ENCODE measurements at regions not wholly inside any gene's neighbourhood (a gene's known extent, or its start where the extent isn't known, plus 50 kb on each side); places are given as distances from the start of the nearest gene placed in this dataset.

DNA sequence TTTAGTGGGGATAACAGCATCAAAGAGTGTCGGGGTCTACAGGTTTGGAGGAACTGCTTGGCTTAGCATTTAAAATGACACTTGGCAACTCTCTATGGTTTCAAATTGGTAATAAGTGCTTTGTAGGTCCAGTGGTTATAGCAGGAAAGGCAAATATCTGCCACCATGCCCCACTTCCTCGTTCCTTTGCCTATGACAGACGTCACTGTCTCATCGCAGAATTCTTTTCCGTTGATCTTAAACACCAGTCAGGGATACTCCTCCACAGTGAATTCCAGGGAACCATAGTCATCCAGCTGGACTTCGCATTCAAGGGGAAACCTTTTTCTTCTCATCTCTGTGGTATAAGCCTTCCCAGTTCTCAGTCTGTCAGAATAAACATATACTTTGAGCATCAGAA is 319.1 kb downstream of the GPAT3 start:
- no peaks in the 10 kb centered on the region for H3K9me3 ChIP-seq (ENCODE audit: low read depth, low read length, poor library complexity, severe bottlenecking)
- TF ChIP-seq, protein P1, sequence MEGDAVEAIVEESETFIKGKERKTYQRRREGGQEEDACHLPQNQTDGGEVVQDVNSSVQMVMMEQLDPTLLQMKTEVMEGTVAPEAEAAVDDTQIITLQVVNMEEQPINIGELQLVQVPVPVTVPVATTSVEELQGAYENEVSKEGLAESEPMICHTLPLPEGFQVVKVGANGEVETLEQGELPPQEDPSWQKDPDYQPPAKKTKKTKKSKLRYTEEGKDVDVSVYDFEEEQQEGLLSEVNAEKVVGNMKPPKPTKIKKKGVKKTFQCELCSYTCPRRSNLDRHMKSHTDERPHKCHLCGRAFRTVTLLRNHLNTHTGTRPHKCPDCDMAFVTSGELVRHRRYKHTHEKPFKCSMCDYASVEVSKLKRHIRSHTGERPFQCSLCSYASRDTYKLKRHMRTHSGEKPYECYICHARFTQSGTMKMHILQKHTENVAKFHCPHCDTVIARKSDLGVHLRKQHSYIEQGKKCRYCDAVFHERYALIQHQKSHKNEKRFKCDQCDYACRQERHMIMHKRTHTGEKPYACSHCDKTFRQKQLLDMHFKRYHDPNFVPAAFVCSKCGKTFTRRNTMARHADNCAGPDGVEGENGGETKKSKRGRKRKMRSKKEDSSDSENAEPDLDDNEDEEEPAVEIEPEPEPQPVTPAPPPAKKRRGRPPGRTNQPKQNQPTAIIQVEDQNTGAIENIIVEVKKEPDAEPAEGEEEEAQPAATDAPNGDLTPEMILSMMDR (conservative IDR thresholded peaks at IDR 0.05; ENCODE audit: low read depth, low read length) = no peak
- no peak for TF ChIP-seq EZH2 (IDR thresholded peaks at IDR 0.05; ENCODE audit: borderline replicate concordance, low read depth, low read length, poor library complexity, severe bottlenecking)
- ChIA-PET POLR2A (ENCODE audit: low non-redundant PET) (no interaction called here), CTCF (no interaction called here)
- H3K27me3 ChIP-seq (replicated peaks; ENCODE audit: insufficient read depth, low read depth, low read length, poor library complexity) = no peaks in the 10 kb centered on the region
- intact Hi-C loops (cut with micrococcal nuclease; ENCODE audit: unreplicated experiment) = no loop called here
- H3K4me1 ChIP-seq (ENCODE audit: insufficient read depth, low read length, poor library complexity, severe bottlenecking) = no peaks in the 10 kb centered on the region
- DNase-seq (ENCODE audit: low spot score) = peak; percentile 14
- no peak overlapping the region for H3K4me3 ChIP-seq (ENCODE audit: low read depth, low read length, poor library complexity, severe bottlenecking)
- no peak overlapping the region for H3K27ac ChIP-seq (ENCODE audit: low read depth, low read length, poor library complexity, severe bottlenecking)
- BruUV-seq (replicated peaks) = no TSS peak
- H3K36me3 ChIP-seq (ENCODE audit: insufficient read depth, low read length, poor library complexity, severe bottlenecking) = no peaks in the 10 kb centered on the region

DNA sequence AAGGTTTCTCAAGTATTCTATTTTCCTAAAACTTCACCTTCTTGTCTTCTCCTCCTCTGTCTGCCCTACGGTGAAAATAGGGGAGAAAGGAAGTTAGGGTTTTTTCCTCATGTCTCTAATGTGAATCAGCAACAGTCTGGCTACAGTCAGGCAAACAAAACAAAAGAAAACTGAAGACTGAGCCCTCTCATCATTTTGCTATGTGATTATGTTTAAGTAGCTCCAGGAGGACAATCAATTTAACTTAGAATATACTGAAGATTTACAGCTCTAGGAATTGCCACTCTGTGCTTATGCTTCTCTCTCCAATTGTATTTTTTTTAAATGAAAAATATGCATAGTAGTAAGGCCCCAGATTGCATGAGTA is 316.2 kb downstream of the GPAT3 start:
- no peaks in the 10 kb centered on the region for H3K36me3 ChIP-seq (ENCODE audit: insufficient read depth, low read length, poor library complexity, severe bottlenecking)
- no peak for TF ChIP-seq EZH2 (IDR thresholded peaks at IDR 0.05; ENCODE audit: borderline replicate concordance, low read depth, low read length, poor library complexity, severe bottlenecking)
- TF ChIP-seq, protein P1 (conservative IDR thresholded peaks at IDR 0.05; ENCODE audit: low read depth, low read length) = no peak
- intact Hi-C loops (cut with micrococcal nuclease; ENCODE audit: unreplicated experiment) = no loop called here
- H3K9me3 ChIP-seq (ENCODE audit: low read depth, low read length, poor library complexity, severe bottlenecking) = no peaks in the 10 kb centered on the region
- H3K4me3 ChIP-seq (ENCODE audit: low read depth, low read length, poor library complexity, severe bottlenecking) = no peak overlapping the region
- DNase-seq (ENCODE audit: low spot score) = no peak
- H3K4me1 ChIP-seq (ENCODE audit: insufficient read depth, low read length, poor library complexity, severe bottlenecking) = no peaks in the 10 kb centered on the region
- ChIA-PET CTCF (no interaction called here), POLR2A (ENCODE audit: low non-redundant PET) (no interaction called here)
- H3K27ac ChIP-seq (ENCODE audit: low read depth, low read length, poor library complexity, severe bottlenecking) = no peak overlapping the region
- no TSS peak for BruUV-seq (replicated peaks)
- no peaks in the 10 kb centered on the region for H3K27me3 ChIP-seq (replicated peaks; ENCODE audit: insufficient read depth, low read depth, low read length, poor library complexity)

DNA sequence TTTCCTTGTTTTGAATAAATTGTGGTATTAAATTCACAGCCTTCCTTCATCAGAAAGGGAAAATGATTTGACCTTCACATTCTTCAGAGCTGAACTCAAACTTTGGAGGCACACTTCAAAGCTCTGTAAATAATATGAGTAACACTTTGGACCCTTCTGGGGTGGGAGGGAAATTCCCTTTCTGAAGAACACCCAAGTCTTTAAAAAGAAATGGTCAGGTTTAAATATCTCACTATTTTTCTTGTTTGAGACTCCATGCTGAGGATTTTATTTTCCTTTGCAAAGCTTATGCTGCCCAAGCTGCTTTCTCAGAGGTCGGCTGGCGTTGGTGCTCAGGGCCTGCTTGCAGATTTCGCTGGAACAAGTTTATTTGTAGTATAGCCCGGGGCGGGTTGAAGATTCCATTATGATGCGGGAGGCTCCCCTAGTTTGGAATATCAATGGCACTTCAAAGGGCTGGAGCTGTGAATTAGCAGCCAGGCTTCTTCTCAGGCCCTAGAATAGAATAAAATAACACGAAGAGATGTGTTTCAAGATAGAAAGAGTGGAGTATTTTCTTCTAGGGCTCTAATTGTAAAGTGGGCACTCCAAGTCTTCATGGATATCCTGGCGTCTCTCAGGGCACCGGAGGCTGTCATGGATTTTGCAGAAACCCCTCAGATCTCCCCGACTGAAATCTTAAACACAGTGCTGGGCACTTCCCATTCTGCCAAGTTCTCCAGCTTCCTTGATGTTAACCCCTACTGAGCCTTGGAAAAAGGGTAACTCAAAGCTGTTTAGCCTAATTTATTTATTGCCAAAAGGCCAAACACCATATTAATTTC is 315.6 kb downstream of the GPAT3 start:
- no peak overlapping the region for H3K4me3 ChIP-seq (ENCODE audit: low read depth, low read length, poor library complexity, severe bottlenecking)

More for the DNA sequence above, 315.6 kb downstream of the GPAT3 start:
- ChIA-PET POLR2A (ENCODE audit: low non-redundant PET) (no interaction called here), CTCF (no interaction called here)
- BruUV-seq (replicated peaks) = no TSS peak
- no peak for DNase-seq (ENCODE audit: low spot score)
- Histone ChIP-seq H3K27me3 (replicated peaks; ENCODE audit: insufficient read depth, low read depth, low read length, poor library complexity) (no peaks in the 10 kb centered on the region), H3K9me3 (ENCODE audit: low read depth, low read length, poor library complexity, severe bottlenecking) (no peaks in the 10 kb centered on the region), H3K4me1 (ENCODE audit: insufficient read depth, low read length, poor library complexity, severe bottlenecking) (no peaks in the 10 kb centered on the region), H3K36me3 (ENCODE audit: insufficient read depth, low read length, poor library complexity, severe bottlenecking) (no peaks in the 10 kb centered on the region), H3K27ac (ENCODE audit: low read depth, low read length, poor library complexity, severe bottlenecking) (no peak overlapping the region)
- intact Hi-C loops (cut with micrococcal nuclease; ENCODE audit: unreplicated experiment) = no loop called here
- TF ChIP-seq EZH2 (IDR thresholded peaks at IDR 0.05; ENCODE audit: borderline replicate concordance, low read depth, low read length, poor library complexity, severe bottlenecking) = no peak
- TF ChIP-seq, protein P1 (conservative IDR thresholded peaks at IDR 0.05; ENCODE audit: low read depth, low read length) = no peak
